ENCODE measurements at regions not wholly inside any gene's neighbourhood (a gene's known extent, or its start where the extent isn't known, plus 50 kb on each side); places are given as distances from the start of the nearest gene placed in this dataset.

DNA sequence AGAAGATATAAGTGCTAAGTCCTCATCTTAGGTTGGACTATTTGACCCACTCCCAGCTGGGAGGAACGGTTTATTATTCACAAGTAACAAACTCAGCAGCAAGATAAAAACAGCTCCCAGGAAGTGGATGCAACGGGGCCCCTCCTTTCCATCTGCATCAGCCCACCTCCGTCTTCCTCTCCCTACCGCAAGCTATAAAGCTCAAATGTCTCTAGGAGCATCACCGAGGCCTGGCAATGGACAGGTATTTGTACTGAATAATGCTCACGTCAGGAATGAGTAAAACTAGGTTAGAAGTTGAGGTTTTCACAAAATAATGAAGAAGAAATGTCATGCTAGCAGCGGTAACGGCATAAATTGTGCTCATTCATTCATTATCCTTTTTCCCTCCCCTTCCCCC, 408.7 kb upstream of the PSMD7 start:
- no peak for ATAC-seq
- in situ Hi-C loops (cut with HindIII; ENCODE audit: low pct_unique_long_range_greater_than_20kb, low sequenced_read_pairs) (no loop called here), intact Hi-C loops (cut with micrococcal nuclease; ENCODE audit: unreplicated experiment) (no loop called here)
- peaks cover 4% of the 10 kb centered on the region; the same call in 1 of the 2 replicates for H3K27me3 ChIP-seq (ENCODE audit: control insufficient read depth, insufficient read depth, low read length)
- H3K4me3 ChIP-seq (ENCODE audit: low read depth in 2 of 2, low read length in 2 of 2), result no peak overlapping the region
- no peaks in the 10 kb centered on the region for H3K9me3 ChIP-seq (ENCODE audit: control insufficient read depth, insufficient read depth, low read depth, low read length)
- TF ChIP-seq, protein P1, sequence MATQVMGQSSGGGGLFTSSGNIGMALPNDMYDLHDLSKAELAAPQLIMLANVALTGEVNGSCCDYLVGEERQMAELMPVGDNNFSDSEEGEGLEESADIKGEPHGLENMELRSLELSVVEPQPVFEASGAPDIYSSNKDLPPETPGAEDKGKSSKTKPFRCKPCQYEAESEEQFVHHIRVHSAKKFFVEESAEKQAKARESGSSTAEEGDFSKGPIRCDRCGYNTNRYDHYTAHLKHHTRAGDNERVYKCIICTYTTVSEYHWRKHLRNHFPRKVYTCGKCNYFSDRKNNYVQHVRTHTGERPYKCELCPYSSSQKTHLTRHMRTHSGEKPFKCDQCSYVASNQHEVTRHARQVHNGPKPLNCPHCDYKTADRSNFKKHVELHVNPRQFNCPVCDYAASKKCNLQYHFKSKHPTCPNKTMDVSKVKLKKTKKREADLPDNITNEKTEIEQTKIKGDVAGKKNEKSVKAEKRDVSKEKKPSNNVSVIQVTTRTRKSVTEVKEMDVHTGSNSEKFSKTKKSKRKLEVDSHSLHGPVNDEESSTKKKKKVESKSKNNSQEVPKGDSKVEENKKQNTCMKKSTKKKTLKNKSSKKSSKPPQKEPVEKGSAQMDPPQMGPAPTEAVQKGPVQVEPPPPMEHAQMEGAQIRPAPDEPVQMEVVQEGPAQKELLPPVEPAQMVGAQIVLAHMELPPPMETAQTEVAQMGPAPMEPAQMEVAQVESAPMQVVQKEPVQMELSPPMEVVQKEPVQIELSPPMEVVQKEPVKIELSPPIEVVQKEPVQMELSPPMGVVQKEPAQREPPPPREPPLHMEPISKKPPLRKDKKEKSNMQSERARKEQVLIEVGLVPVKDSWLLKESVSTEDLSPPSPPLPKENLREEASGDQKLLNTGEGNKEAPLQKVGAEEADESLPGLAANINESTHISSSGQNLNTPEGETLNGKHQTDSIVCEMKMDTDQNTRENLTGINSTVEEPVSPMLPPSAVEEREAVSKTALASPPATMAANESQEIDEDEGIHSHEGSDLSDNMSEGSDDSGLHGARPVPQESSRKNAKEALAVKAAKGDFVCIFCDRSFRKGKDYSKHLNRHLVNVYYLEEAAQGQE (IDR thresholded peaks at IDR 0.05; ENCODE audit: insufficient read depth in 1 of 2, low read depth in 2 of 2, low read length in 1 of 2), result no peak
- TF ChIP-seq SIN3A (IDR thresholded peaks at IDR 0.05; ENCODE audit: borderline replicate concordance, insufficient read depth, low read depth, low read length), result no peak
- TF ChIP-seq POLR2AphosphoS5 (IDR thresholded peaks at IDR 0.05; ENCODE audit: low read depth, low read length), result no peak
- TF ChIP-seq TCF7L2 (IDR thresholded peaks at IDR 0.05; ENCODE audit: low read depth, low read length), result no peak
- TF ChIP-seq, protein P2, sequence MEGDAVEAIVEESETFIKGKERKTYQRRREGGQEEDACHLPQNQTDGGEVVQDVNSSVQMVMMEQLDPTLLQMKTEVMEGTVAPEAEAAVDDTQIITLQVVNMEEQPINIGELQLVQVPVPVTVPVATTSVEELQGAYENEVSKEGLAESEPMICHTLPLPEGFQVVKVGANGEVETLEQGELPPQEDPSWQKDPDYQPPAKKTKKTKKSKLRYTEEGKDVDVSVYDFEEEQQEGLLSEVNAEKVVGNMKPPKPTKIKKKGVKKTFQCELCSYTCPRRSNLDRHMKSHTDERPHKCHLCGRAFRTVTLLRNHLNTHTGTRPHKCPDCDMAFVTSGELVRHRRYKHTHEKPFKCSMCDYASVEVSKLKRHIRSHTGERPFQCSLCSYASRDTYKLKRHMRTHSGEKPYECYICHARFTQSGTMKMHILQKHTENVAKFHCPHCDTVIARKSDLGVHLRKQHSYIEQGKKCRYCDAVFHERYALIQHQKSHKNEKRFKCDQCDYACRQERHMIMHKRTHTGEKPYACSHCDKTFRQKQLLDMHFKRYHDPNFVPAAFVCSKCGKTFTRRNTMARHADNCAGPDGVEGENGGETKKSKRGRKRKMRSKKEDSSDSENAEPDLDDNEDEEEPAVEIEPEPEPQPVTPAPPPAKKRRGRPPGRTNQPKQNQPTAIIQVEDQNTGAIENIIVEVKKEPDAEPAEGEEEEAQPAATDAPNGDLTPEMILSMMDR (IDR thresholded peaks at IDR 0.05), result no peak
- ChIA-PET POLR2A (no interaction called here), CTCF (interaction anchor here (0.6 kb wide), 1 partner anchor 241 kb away, joined by 6 read pairs; no protein-coding TSS in a partner anchor)
- no peaks in the 10 kb centered on the region for H3K36me3 ChIP-seq (ENCODE audit: control insufficient read depth, insufficient read depth, low read length)
- no peak overlapping the region for H3K27ac ChIP-seq (ENCODE audit: low read length)
- BruUV-seq (replicated peaks), result no TSS peak
- no peaks in the 10 kb centered on the region for H3K4me1 ChIP-seq (ENCODE audit: control insufficient read depth, insufficient read depth, low read length)
- no peak for DNase-seq (ENCODE audit: low read depth, low spot score)

DNA sequence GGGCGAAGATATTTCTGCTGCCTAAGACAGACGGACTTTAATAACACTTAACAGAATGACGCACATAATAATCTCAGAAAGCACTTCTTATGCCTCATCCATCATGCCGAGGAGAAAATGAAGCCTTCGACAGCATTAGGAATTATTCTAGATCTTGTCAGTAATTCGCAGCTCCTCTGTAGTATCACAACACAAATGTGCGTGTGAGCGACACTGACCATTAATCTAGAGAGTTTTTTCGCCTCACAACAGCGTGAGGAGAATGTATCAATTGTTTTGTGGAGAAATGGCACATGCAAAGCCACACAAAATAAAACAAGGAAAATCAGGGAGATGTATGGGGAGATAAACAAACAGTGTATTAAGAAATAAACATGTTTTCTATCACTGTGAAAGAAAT, 410.2 kb upstream of the PSMD7 start:
- no TSS peak for BruUV-seq (replicated peaks)
- CTCF ChIA-PET, result no interaction called here

DNA sequence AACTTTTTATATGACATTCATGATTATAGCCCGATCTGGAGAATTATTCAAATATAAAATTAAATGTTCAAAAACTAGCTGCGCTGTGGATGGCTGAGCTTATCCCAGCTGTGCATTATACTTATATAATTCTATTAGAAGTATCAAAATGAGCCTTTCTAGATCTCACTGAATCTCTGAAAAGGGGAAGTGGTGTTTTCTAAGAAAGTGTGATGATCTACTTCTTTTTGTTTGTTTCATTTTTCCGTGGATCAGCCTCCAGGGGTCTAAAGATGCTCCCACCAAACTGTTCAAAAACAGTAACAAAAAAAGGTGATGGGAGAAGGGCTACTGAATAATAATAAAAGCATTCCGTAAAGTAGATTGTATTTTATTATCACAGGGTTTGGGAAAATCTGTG, 411.3 kb upstream of the PSMD7 start:
- ChIA-PET CTCF (no interaction called here), POLR2A (interaction anchor here (0.7 kb wide), 1 partner anchor 1130 kb away, joined by 3 read pairs; no protein-coding TSS in a partner anchor)
- no TSS peak for BruUV-seq (replicated peaks)
- Histone ChIP-seq H3K4me1 (ENCODE audit: control insufficient read depth, insufficient read depth, low read length) (no peaks in the 10 kb centered on the region), H3K4me3 (ENCODE audit: low read depth in 2 of 2, low read length in 2 of 2) (no peak overlapping the region), H3K27ac (ENCODE audit: low read length) (no peak overlapping the region), H3K36me3 (ENCODE audit: control insufficient read depth, insufficient read depth, low read length) (no peaks in the 10 kb centered on the region), H3K27me3 (ENCODE audit: control insufficient read depth, insufficient read depth, low read length) (peaks cover 2% of the 10 kb centered on the region), H3K9me3 (ENCODE audit: control insufficient read depth, insufficient read depth, low read depth, low read length) (no peaks in the 10 kb centered on the region)
- intact Hi-C loops (cut with micrococcal nuclease; ENCODE audit: unreplicated experiment) (no loop called here), in situ Hi-C loops (cut with HindIII; ENCODE audit: low pct_unique_long_range_greater_than_20kb, low sequenced_read_pairs) (no loop called here)
- DNase-seq (ENCODE audit: low read depth, low spot score), result no peak
- no peak for ATAC-seq
- TF ChIP-seq, protein P1 (IDR thresholded peaks at IDR 0.05; ENCODE audit: insufficient read depth in 1 of 2, low read depth in 2 of 2, low read length in 1 of 2), result no peak
- no peak for TF ChIP-seq TCF7L2 (IDR thresholded peaks at IDR 0.05; ENCODE audit: low read depth, low read length)
- TF ChIP-seq SIN3A (IDR thresholded peaks at IDR 0.05; ENCODE audit: borderline replicate concordance, insufficient read depth, low read depth, low read length), result no peak
- TF ChIP-seq, protein P2 (IDR thresholded peaks at IDR 0.05), result no peak
- TF ChIP-seq POLR2AphosphoS5 (IDR thresholded peaks at IDR 0.05; ENCODE audit: low read depth, low read length), result no peak

More for the DNA sequence above, 410.2 kb upstream of the PSMD7 start:
- TF ChIP-seq SIN3A (IDR thresholded peaks at IDR 0.05; ENCODE audit: borderline replicate concordance, insufficient read depth, low read depth, low read length), result no peak
- in situ Hi-C loops (cut with HindIII; ENCODE audit: low pct_unique_long_range_greater_than_20kb, low sequenced_read_pairs), result no loop called here
- Histone ChIP-seq H3K36me3 (ENCODE audit: control insufficient read depth, insufficient read depth, low read length) (no peaks in the 10 kb centered on the region), H3K4me3 (ENCODE audit: low read depth in 2 of 2, low read length in 2 of 2) (no peak overlapping the region), H3K9me3 (ENCODE audit: control insufficient read depth, insufficient read depth, low read depth, low read length) (no peaks in the 10 kb centered on the region), H3K27me3 (ENCODE audit: control insufficient read depth, insufficient read depth, low read length) (peaks cover 2% of the 10 kb centered on the region), H3K4me1 (ENCODE audit: control insufficient read depth, insufficient read depth, low read length) (no peaks in the 10 kb centered on the region), H3K27ac (ENCODE audit: low read length) (no peak overlapping the region)
- POLR2A ChIA-PET, result no interaction called here
- DNase-seq (ENCODE audit: low read depth, low spot score) (no peak), ATAC-seq (no peak)
- intact Hi-C loops (cut with micrococcal nuclease; ENCODE audit: unreplicated experiment), result no loop called here

Measured in Panc1 (cell line).